HepG2 (cell line): ENCODE measurements at regions not wholly inside any gene's neighbourhood (a gene's known extent, or its start where the extent isn't known, plus 50 kb on each side); places are given as distances from the start of the nearest gene placed in this dataset.
A peak's percentile ranks its signal among the peaks of the same experiment; 100 is the strongest.

Experiments
- ATAC-seq: fragments of 200-7000 bp; cut with Tn5 transposase; 3 replicates; pipeline ENCODE4 v1.9.1; 2020; ENCODE audit warnings: mild to moderate bottlenecking, moderate library complexity
- BruUV-seq: library from RNA; stranded (reverse); fragments of 400-500 nt; replicated peaks from 2 replicates; lab custom pipeline; 2021; lab: Mats Ljungman, UMichigan
- CTCF ChIA-PET: fragments of 300-600 bp; formaldehyde crosslinking; extraction: SDS; loops from one replicate; lab custom pipeline; 2021; ENCODE audit warnings: low total read pairs, inconsistent platforms, low intra/inter-chr PET ratio; lab: Yijun Ruan, JAX
- POLR2A ChIA-PET: fragments of 350-600 bp; sonication (Branson Sonifier 250); formaldehyde crosslinking; loops from one replicate; lab custom pipeline; 2020; ENCODE audit warnings: antibody characterized with exemption, inconsistent platforms; lab: Yijun Ruan, JAX
- DNase-seq: peaks from one replicate; pipeline ENCODE4 v3.0.0-alpha.2; 2015; ENCODE audit warnings: low spot score
- FAIRE-seq: peaks from 3 replicates; lab custom pipeline; 2011; peaks lifted over from hg19 to GRCh38; lab: Jason Lieb, UNC
- H2AFZ ChIP-seq: one replicate; pipeline ENCODE4 v1.6.1; 2011; ENCODE audit warnings: low read length, inconsistent platforms
- H3K27ac ChIP-seq: fragments of 300-600 bp; 3 replicates; pipeline ENCODE4 v1.8.0; 2011; ENCODE audit warnings: mixed run types, mild to moderate bottlenecking, mixed read lengths, low read length, inconsistent platforms; ENCODE audit not compliant: insufficient read depth; ENCODE audit errors: extremely low read length
- H3K27me3 ChIP-seq, 2 experiments: fragments of 200-600 bp in 1 of 2; 2 replicates in 1 of 2; 3 replicates in 1 of 2; pipeline versions ENCODE4 v1.6.0 to v1.8.0; 2011; ENCODE audit warnings: low read length in 2 of 2, mild to moderate bottlenecking in 2 of 2, moderate library complexity in 2 of 2, inconsistent platforms in 1 of 2; ENCODE audit not compliant: insufficient read depth in 2 of 2, control insufficient read depth in 1 of 2
- H3K36me3 ChIP-seq, 2 experiments: fragments of 200-600 bp in 1 of 2; replicated peaks in 1 of 2; 2 replicates in 1 of 2; 3 replicates in 1 of 2; pipeline versions ENCODE4 v1.5.1 to v1.8.0; 2011; ENCODE audit warnings: low read length in 2 of 2, inconsistent platforms in 1 of 2; ENCODE audit not compliant: insufficient read depth in 2 of 2, control insufficient read depth in 1 of 2
- H3K4me1 ChIP-seq: 2 replicates; pipeline ENCODE4 v1.5.1; 2012; ENCODE audit warnings: low read length, inconsistent platforms; ENCODE audit not compliant: insufficient read depth
- H3K4me2 ChIP-seq: 2 replicates; pipeline ENCODE4 v1.6.0; 2011; ENCODE audit warnings: low read depth, low read length, inconsistent platforms
- H3K4me3 ChIP-seq, 3 experiments: fragments of 200-600 bp in 1 of 3; sonication (generic), shearing (Covaris generic) in 1 of 3; replicated peaks in 1 of 3; 2 replicates each; pipeline ENCODE4 v1.5.1; 2011 to 2016; ENCODE audit warnings: low read length in 3 of 3, inconsistent platforms in 2 of 3, low read depth in 2 of 3, mild to moderate bottlenecking in 2 of 3, control low read depth in 1 of 3, mixed read lengths in 1 of 3; ENCODE audit not compliant: insufficient read depth in 1 of 3
- H3K79me2 ChIP-seq: one replicate; pipeline ENCODE4 v1.6.1; 2011; ENCODE audit warnings: low read length, inconsistent platforms; ENCODE audit not compliant: insufficient read depth
- H3K9ac ChIP-seq: 2 replicates; pipeline ENCODE4 v1.6.0; 2011; ENCODE audit warnings: mild to moderate bottlenecking, low read depth, low read length, inconsistent platforms; ENCODE audit not compliant: insufficient read depth
- H3K9me3 ChIP-seq: 2 replicates; pipeline ENCODE4 v1.5.1; 2012; ENCODE audit warnings: mild to moderate bottlenecking, low read length
- H4K20me1 ChIP-seq: 2 replicates; pipeline ENCODE4 v1.6.0; 2011; ENCODE audit warnings: inconsistent platforms, mild to moderate bottlenecking, low read length, moderate library complexity; ENCODE audit not compliant: insufficient read depth
- E2F2 ChIP-seq: sonication (generic); formaldehyde crosslinking; IDR thresholded peaks from 2 replicates; pipeline ENCODE4 v1.4.0; 2020; ENCODE audit warnings: missing genetic modification reagents, borderline replicate concordance
- MAFF ChIP-seq: IDR thresholded peaks from 2 replicates; pipeline ENCODE4 v1.6.1; 2011; ENCODE audit warnings: low read depth, low read length, improper control_type of control experiment
- MAFK ChIP-seq, 2 experiments: IDR thresholded peaks in 1 of 2; conservative IDR thresholded peaks in 1 of 2; 2 replicates each; pipeline ENCODE4 v1.6.1; 2011; ENCODE audit warnings: improper control_type of control experiment in 2 of 2, low read length in 2 of 2
- MTA3 ChIP-seq: sonication (generic); formaldehyde crosslinking; IDR thresholded peaks from 2 replicates; pipeline ENCODE4 v1.4.0; 2020; ENCODE audit warnings: missing genetic modification reagents
- MTF1 ChIP-seq: sonication (generic); formaldehyde crosslinking; IDR thresholded peaks from 2 replicates; pipeline ENCODE4 v1.5.0; 2020; ENCODE audit warnings: missing genetic modification reagents
- NR1H2 ChIP-seq: sonication (generic); formaldehyde crosslinking; IDR thresholded peaks from 2 replicates; pipeline ENCODE4 v1.8.1; 2022; ENCODE audit warnings: low read depth, missing genetic modification reagents, borderline replicate concordance
- RBM22 ChIP-seq: fragments of 200-400 bp; formaldehyde crosslinking; optimal IDR thresholded peaks from 2 replicates; pipeline ENCODE3; 2017; ENCODE audit warnings: mild to moderate bottlenecking, low read length, moderate library complexity
- ZBTB25 ChIP-seq: IDR thresholded peaks from 2 replicates; pipeline ENCODE4 v1.6.1; 2018; ENCODE audit warnings: missing genetic modification reagents
- ZBTB37 ChIP-seq: sonication (generic); formaldehyde crosslinking; IDR thresholded peaks from 2 replicates; pipeline ENCODE4 v1.4.0; 2020; ENCODE audit warnings: mild to moderate bottlenecking, missing genetic modification reagents
- ZEB1 ChIP-seq: IDR thresholded peaks from 2 replicates; pipeline ENCODE4 v1.6.1; 2012; ENCODE audit warnings: mild to moderate bottlenecking, low read depth, inconsistent platforms; ENCODE audit not compliant: insufficient replicate concordance
- ZNF382 ChIP-seq: sonication (generic); formaldehyde crosslinking; IDR thresholded peaks from 2 replicates; pipeline ENCODE4 v1.5.0; 2020; ENCODE audit warnings: missing genetic modification reagents, mild to moderate bottlenecking, borderline replicate concordance
- ZNF557 ChIP-seq: sonication (generic); formaldehyde crosslinking; IDR thresholded peaks from 2 replicates; pipeline ENCODE4 v1.4.0; 2020; ENCODE audit warnings: missing genetic modification reagents
- ZNF670 ChIP-seq: sonication (generic); formaldehyde crosslinking; IDR thresholded peaks from 2 replicates; pipeline ENCODE4 v1.8.0; 2022; ENCODE audit warnings: mild to moderate bottlenecking, missing genetic modification reagents, borderline replicate concordance
- ZNF678 ChIP-seq: sonication (generic); formaldehyde crosslinking; IDR thresholded peaks from 2 replicates; pipeline ENCODE4 v1.4.0; 2020; ENCODE audit warnings: mild to moderate bottlenecking, missing genetic modification reagents
- WGBS: methylation state at CpG from one replicate; pipeline ENCODE4 v1.1.6; 2017; ENCODE audit warnings: low lambda C conversion rate; 5-methylcytosine and 5-hydroxymethylcytosine counted together
- in situ Hi-C: cut with HindIII; loops from 2 replicates; pipeline ENCODE4 v1.10.0; 2017; ENCODE audit warnings: low pct_unique_long_range_greater_than_20kb; ENCODE audit not compliant: extremely low pct_ligation_motif_present
- intact Hi-C: fragments of 100-400 bp; cut with micrococcal nuclease; formaldehyde crosslinking; loops from one replicate; pipeline ENCODE4 v1.10.0; 2022; ENCODE audit not compliant: unreplicated experiment

- intact Hi-C loops, result no loop called here
- Histone ChIP-seq H3K4me2 (no peak overlapping the region), H2AFZ (no peak overlapping the region), H3K36me3 (no peaks in the 10 kb centered on the region), H3K9me3 (no peaks in the 10 kb centered on the region), H3K27me3 (no peaks in the 10 kb centered on the region), H3K4me1 (no peaks in the 10 kb centered on the region), H3K9ac (no peak overlapping the region), H3K4me3 (no peak overlapping the region), H3K79me2 (no peaks in the 10 kb centered on the region), H4K20me1 (no peaks in the 10 kb centered on the region), H3K27ac (no peak overlapping the region)
- DNase-seq, result no peak
- in situ Hi-C loops, result no loop called here
- WGBS, result 13% methylated on average over 3 of the region's 3 CpGs
- POLR2A ChIA-PET, result no interaction called here
- no peak for ATAC-seq
- TF ChIP-seq MAFF (peak; percentile 98), MAFK (conservative IDR thresholded peaks at IDR 0.05 in 1 of 2, IDR thresholded peaks at IDR 0.05 in 1 of 2; ENCODE audit: low read length in 2 of 2) (peak; percentile 97 to 99), ZBTB37 (CRISPR knock-in tag) (no peak), MTA3 (CRISPR knock-in tag) (no peak), ZEB1 (no peak), ZNF557 (CRISPR knock-in tag) (no peak)
- CTCF ChIA-PET, result no interaction called here
- no TSS peak for BruUV-seq
- no peak for FAIRE-seq
Observed at GRCh38 chr2:15066138-15066537, 433.6 kb downstream of the LRATD1 start.

- TF ChIP-seq MTF1 (CRISPR knock-in tag) (no peak), RBM22 (no peak), E2F2 (CRISPR knock-in tag) (no peak), NR1H2 (CRISPR knock-in tag) (no peak), ZNF678 (CRISPR knock-in tag) (no peak), ZBTB25 (CRISPR knock-in tag) (no peak), ZNF670 (CRISPR knock-in tag) (no peak), ZNF382 (CRISPR knock-in tag) (no peak)
- intact Hi-C loops, result no loop called here
Observed at GRCh38 chr2:15069149-15069548, 436.6 kb downstream of the LRATD1 start.

More at GRCh38 chr2:15069149-15069548, 436.6 kb downstream of the LRATD1 start:
- CTCF ChIA-PET, result no interaction called here
- H3K9me3 ChIP-seq, result no peaks in the 10 kb centered on the region
- no peak overlapping the region for H3K9ac ChIP-seq
- H4K20me1 ChIP-seq, result no peaks in the 10 kb centered on the region
- no peak for ATAC-seq
- DNase-seq, result no peak
- H3K4me1 ChIP-seq, result no peaks in the 10 kb centered on the region
- POLR2A ChIA-PET, result no interaction called here
- no peaks in the 10 kb centered on the region for H3K79me2 ChIP-seq
- no peaks in the 10 kb centered on the region for H3K27me3 ChIP-seq
- H3K36me3 ChIP-seq, result no peaks in the 10 kb centered on the region
- WGBS, result 1% methylated on average over 5 of the region's 5 CpGs
- BruUV-seq, result no TSS peak
- no peak overlapping the region for H3K27ac ChIP-seq
- no peak overlapping the region for H3K4me3 ChIP-seq
- in situ Hi-C loops, result no loop called here
- no peak for FAIRE-seq
- H3K4me2 ChIP-seq, result no peak overlapping the region
- no peak overlapping the region for H2AFZ ChIP-seq
